22Rv1 (cell line): ENCODE measurements at regions not wholly inside any gene's neighbourhood (a gene's known extent, or its start where the extent isn't known, plus 50 kb on each side); places are given as distances from the start of the nearest gene placed in this dataset.

ENCODE experiments used
- CTCF ChIP-seq: fragments of 450-650 bp; IDR thresholded peaks from 2 replicates; pipeline ENCODE4 v1.5.1; 2017; ENCODE audit warnings: mild to moderate bottlenecking
- ZFX ChIP-seq: fragments of 450-650 bp; IDR thresholded peaks from 2 replicates; pipeline ENCODE4 v1.6.1; 2017; ENCODE audit warnings: antibody characterized with exemption, borderline replicate concordance

GRCh38 chr4:166341992-166342391 lies 469.0 kb downstream of the TLL1 start:
- no peak for TF ChIP-seq CTCF
- TF ChIP-seq ZFX: no peak
